Cardiac fibroblast (primary cell): ENCODE measurements at regions not wholly inside any gene's neighbourhood (a gene's known extent, or its start where the extent isn't known, plus 50 kb on each side); places are given as distances from the start of the nearest gene placed in this dataset.

ENCODE experiments used
- DNase-seq, 2 donors: peaks; one replicate each; pipeline versions ENCODE4 v3.0.0 to v3.0.0-alpha.2; 2010; ENCODE audit warnings: low read depth in 2 of 2
- H3K4me3 ChIP-seq, 2 donors: replicated peaks in 1 of 2; 1 replicate in 1 of 2; 2 replicates in 1 of 2; pipeline ENCODE4 v1.5.1; 2011; ENCODE audit warnings: low read depth in 2 of 2, low read length in 2 of 2, mild to moderate bottlenecking in 2 of 2, moderate library complexity in 1 of 2
- CTCF ChIP-seq: IDR thresholded peaks from one replicate; pipeline ENCODE4 v1.5.1; 2011; ENCODE audit warnings: low read depth, mild to moderate bottlenecking, low read length, inconsistent platforms

GRCh38 chr4:137934046-137934445 is 308.1 kb downstream of the SLC7A11 start:
- no peak for DNase-seq
- no peak for TF ChIP-seq CTCF
- no peak overlapping the region for H3K4me3 ChIP-seq

GRCh38 chr4:137927972-137928371 is 314.2 kb downstream of the SLC7A11 start:
- no peak for DNase-seq
- TF ChIP-seq CTCF, result no peak
- no peak overlapping the region for H3K4me3 ChIP-seq

GRCh38 chr4:137923494-137923893 is 318.7 kb downstream of the SLC7A11 start:
- TF ChIP-seq CTCF, result no peak
- H3K4me3 ChIP-seq, result no peak overlapping the region
- DNase-seq, result no peak

GRCh38 chr4:137922721-137923120 is 319.4 kb downstream of the SLC7A11 start:
- DNase-seq, result no peak
- H3K4me3 ChIP-seq, result no peak overlapping the region
- no peak for TF ChIP-seq CTCF

- DNase-seq, result peak in 1 of 2 donors; percentile 13
- no peak for TF ChIP-seq CTCF
- no peak overlapping the region for H3K4me3 ChIP-seq
Measured at GRCh38 chr4:137909529-137910309, 332.4 kb downstream of the SLC7A11 start.

GRCh38 chr4:137905930-137906329 is 336.2 kb downstream of the SLC7A11 start:
- no peak overlapping the region for H3K4me3 ChIP-seq
- no peak for TF ChIP-seq CTCF
- DNase-seq, result peak; percentile 9 to 14

GRCh38 chr4:137901114-137901513 is 341.0 kb downstream of the SLC7A11 start:
- H3K4me3 ChIP-seq, result no peak overlapping the region
- no peak for TF ChIP-seq CTCF
- DNase-seq, result no peak
